Sigmoid colon (tissue), 6 donors: ENCODE measurements at regions not wholly inside any gene's neighbourhood (a gene's known extent, or its start where the extent isn't known, plus 50 kb on each side); places are given as distances from the start of the nearest gene placed in this dataset.

ENCODE experiments used
- DNase-seq: peaks from one replicate; pipeline ENCODE4 v3.0.0-alpha.2; 2019
- H3K27ac ChIP-seq, 4 donors: fragments of 200-600 bp; sonication (generic); one replicate each; pipeline ENCODE4 v1.5.1; 2016 to 2019; ENCODE audit warnings: mild to moderate bottlenecking in 1 of 4
- H3K27me3 ChIP-seq, 3 donors: fragments of 200-600 bp; sonication (generic); one replicate each; pipeline ENCODE4 v1.5.1; 2019; ENCODE audit warnings: mild to moderate bottlenecking in 1 of 3
- H3K36me3 ChIP-seq, 4 donors: fragments of 200-600 bp; sonication (generic); one replicate each; pipeline ENCODE4 v1.5.1; 2016 to 2019
- H3K4me1 ChIP-seq, 4 donors: fragments of 200-600 bp; sonication (generic); one replicate each; pipeline ENCODE4 v1.5.1; 2017 to 2019
- H3K4me3 ChIP-seq, 4 donors: fragments of 200-600 bp; sonication (generic); one replicate each; pipeline ENCODE4 v1.5.1; 2017 to 2019; ENCODE audit warnings: mild to moderate bottlenecking in 2 of 4, moderate library complexity in 1 of 4
- H3K9me3 ChIP-seq, 4 donors: fragments of 200-600 bp in 3 of 4; sonication (generic) in 3 of 4; one replicate each; pipeline versions ENCODE4 v1.5.1 to v1.6.1; 2013 to 2019
- EP300 ChIP-seq, 4 donors: sonication (generic); formaldehyde crosslinking; IDR thresholded peaks; one replicate each; pipeline ENCODE4 v1.6.1; 2017; ENCODE audit warnings: antibody characterized with exemption in 4 of 4
- POLR2A ChIP-seq, 2 donors: fragments of 450-650 bp; IDR thresholded peaks; one replicate each; pipeline ENCODE4 v1.6.1; 2016; ENCODE audit warnings: antibody characterized with exemption in 2 of 2, mild to moderate bottlenecking in 2 of 2, moderate library complexity in 2 of 2
- POLR2AphosphoS5 ChIP-seq, 4 donors: sonication (generic); formaldehyde crosslinking; IDR thresholded peaks; one replicate each; pipeline ENCODE4 v1.6.1; 2017; ENCODE audit warnings: antibody characterized with exemption in 4 of 4
- WGBS, 2 donors: extraction: QIAGEN DNeasy Blood & Tissue Kit; methylation state at CpG; one replicate each; pipeline ENCODE4 v1.1.7; 2013; 5-methylcytosine and 5-hydroxymethylcytosine counted together
- intact Hi-C: fragments of 100-400 bp; cut with DNase I; formaldehyde crosslinking; loops from one replicate; pipeline ENCODE4 v1.15.1; 2023
- TF ChIP-seq, protein P1 (sequence below), 4 experiments: fragments of 450-650 bp in 3 of 4; fragments of 200-600 bp in 1 of 4; IDR thresholded peaks; one replicate each; pipeline ENCODE4 v1.5.1; 2016 to 2019; ENCODE audit warnings: antibody characterized with exemption in 4 of 4, mild to moderate bottlenecking in 3 of 4, moderate library complexity in 2 of 4
- donor health status: healthy with polysubstance abuse.
- donor health status: healthy.

DNA sequence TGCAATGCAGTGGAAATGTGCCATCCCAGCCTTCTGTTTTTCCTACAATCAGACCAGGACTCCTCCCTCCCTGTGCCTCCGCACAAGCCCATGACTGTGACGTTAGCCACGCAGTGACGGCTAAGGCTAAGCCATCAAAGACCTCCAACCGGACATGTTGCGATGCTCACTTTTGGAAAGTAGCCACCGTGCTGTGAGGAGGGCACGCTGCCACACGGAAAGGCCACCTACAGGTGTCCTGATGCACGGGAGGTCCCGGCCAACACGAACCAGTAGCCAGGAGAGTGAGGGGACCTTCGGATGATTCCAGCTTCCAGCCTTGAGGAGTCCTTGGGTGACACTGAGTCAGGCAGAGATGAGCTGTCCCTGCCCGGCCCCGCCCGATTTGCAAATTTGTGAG, 53.9 kb downstream of the FOXL1 start:
- no peaks in the 10 kb centered on the region for H3K4me1 ChIP-seq
- H3K27me3 ChIP-seq = no peaks in the 10 kb centered on the region
- no peaks in the 10 kb centered on the region for H3K9me3 ChIP-seq
- TF ChIP-seq POLR2AphosphoS5 (IDR thresholded peaks at IDR 0.05) = no peak
- intact Hi-C loops = no loop called here
- 94 to 95% methylated on average over 16 of the region's 16 CpGs for WGBS, 2 donors
- H3K4me3 ChIP-seq = no peak overlapping the region
- H3K36me3 ChIP-seq = no peaks in the 10 kb centered on the region
- H3K27ac ChIP-seq = no peak overlapping the region
- DNase-seq = no peak

DNA sequence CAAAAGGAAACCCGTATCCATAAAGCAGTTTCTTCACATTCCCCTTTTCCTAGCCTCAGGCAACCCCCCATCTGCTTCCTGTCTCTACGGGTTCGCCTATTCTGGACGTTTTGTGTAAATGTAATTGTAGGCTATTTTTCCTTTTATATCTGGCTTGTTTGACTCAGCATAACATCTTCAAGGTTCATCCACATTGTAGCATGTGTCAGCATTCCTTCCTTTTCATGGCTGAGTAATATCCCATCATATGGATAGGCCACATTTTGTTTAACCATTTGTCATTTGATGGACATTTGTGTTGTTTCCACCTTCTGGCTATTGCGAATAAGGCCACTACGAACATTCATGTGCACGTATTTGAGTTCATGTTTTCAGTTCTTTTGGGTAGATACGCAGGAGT, 54.6 kb downstream of the FOXL1 start:
- Histone ChIP-seq H3K9me3 (no peaks in the 10 kb centered on the region), H3K27ac (no peak overlapping the region), H3K4me1 (no peaks in the 10 kb centered on the region), H3K36me3 (no peaks in the 10 kb centered on the region), H3K27me3 (no peaks in the 10 kb centered on the region), H3K4me3 (no peak overlapping the region)
- DNase-seq = no peak
- 88% methylated on average over 8 of the region's 8 CpGs for WGBS, 2 donors
- no peak for TF ChIP-seq EP300 (IDR thresholded peaks at IDR 0.05)
- no peak for TF ChIP-seq POLR2AphosphoS5 (IDR thresholded peaks at IDR 0.05)
- no peak for TF ChIP-seq POLR2A (IDR thresholded peaks at IDR 0.05)
- TF ChIP-seq, protein P1, sequence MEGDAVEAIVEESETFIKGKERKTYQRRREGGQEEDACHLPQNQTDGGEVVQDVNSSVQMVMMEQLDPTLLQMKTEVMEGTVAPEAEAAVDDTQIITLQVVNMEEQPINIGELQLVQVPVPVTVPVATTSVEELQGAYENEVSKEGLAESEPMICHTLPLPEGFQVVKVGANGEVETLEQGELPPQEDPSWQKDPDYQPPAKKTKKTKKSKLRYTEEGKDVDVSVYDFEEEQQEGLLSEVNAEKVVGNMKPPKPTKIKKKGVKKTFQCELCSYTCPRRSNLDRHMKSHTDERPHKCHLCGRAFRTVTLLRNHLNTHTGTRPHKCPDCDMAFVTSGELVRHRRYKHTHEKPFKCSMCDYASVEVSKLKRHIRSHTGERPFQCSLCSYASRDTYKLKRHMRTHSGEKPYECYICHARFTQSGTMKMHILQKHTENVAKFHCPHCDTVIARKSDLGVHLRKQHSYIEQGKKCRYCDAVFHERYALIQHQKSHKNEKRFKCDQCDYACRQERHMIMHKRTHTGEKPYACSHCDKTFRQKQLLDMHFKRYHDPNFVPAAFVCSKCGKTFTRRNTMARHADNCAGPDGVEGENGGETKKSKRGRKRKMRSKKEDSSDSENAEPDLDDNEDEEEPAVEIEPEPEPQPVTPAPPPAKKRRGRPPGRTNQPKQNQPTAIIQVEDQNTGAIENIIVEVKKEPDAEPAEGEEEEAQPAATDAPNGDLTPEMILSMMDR (IDR thresholded peaks at IDR 0.05) = no peak
- intact Hi-C loops = no loop called here

DNA sequence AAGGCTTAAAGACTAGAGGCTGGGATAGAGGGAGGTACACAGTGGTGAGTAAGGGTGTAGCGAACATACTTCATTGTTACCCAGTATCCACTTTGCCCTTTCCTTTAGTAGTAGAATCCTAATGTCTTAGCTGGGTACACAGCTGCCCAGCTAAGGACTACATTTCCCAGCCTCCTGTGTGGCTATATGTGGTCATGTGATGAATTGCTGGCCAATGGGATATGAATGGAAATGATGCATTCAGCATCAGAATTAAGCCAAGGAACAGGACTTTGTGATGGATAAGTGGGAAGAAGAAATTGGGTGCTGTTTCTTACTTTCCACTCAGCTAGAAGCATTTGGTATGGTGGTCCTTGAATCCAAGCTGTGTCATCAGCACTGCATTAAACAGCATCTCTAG, 55.9 kb downstream of the FOXL1 start:
- TF ChIP-seq POLR2AphosphoS5 (IDR thresholded peaks at IDR 0.05) (no peak), POLR2A (IDR thresholded peaks at IDR 0.05) (no peak), EP300 (IDR thresholded peaks at IDR 0.05) (no peak)
- TF ChIP-seq, protein P1 (IDR thresholded peaks at IDR 0.05) = no peak
- Histone ChIP-seq H3K4me3 (no peak overlapping the region), H3K27me3 (peaks cover 0 to 4% (median 0%) of the 10 kb centered on the region in 3 donors), H3K4me1 (no peaks in the 10 kb centered on the region), H3K36me3 (no peaks in the 10 kb centered on the region), H3K9me3 (no peaks in the 10 kb centered on the region), H3K27ac (no peak overlapping the region)
- DNase-seq = no peak
- 94 to 95% methylated on average over 1 of the region's 1 CpG for WGBS, 2 donors
- intact Hi-C loops = no loop called here

DNA sequence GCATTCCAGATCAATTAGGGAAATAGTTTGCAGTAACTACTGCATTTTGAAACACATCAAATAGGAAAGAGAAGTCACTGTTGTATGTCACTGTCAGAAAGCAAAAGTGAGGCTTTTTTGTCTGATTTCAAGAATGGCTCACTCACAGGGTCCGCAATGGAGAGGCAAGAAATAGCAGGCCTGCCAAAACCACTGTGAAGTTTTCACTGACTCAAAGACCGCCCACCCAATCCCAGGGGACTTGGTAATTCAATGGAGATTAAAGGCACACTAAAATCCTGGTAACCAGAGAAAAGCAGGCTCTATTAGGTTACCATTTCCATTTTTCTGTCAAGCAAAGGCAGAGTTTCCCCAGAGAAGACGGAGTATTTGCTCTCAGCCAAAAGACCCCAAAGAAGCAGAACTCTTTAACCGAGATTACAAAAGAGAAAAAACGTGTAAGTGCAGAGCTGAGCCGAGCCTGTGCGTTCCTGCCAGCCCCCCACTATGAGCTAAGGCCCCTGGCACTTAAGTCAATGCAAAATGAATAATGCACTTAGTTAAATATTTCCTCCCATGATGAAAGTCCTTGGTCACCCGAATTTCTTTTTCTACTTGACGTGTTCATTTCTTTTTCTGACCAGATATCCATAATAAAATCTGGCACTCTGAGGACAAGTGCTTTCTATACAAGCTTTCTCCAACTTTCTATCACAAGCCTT, 57.0 kb downstream of the FOXL1 start:
- intact Hi-C loops = no loop called here
- Histone ChIP-seq H3K4me1 (no peaks in the 10 kb centered on the region), H3K9me3 (no peaks in the 10 kb centered on the region), H3K27me3 (peaks cover 0 to 10% (median 0%) of the 10 kb centered on the region in 3 donors), H3K36me3 (no peaks in the 10 kb centered on the region), H3K27ac (no peak overlapping the region), H3K4me3 (no peak overlapping the region)
- 70 to 76% methylated on average over 9 of the region's 9 CpGs for WGBS, 2 donors
- TF ChIP-seq POLR2A (IDR thresholded peaks at IDR 0.05) (no peak), POLR2AphosphoS5 (IDR thresholded peaks at IDR 0.05) (no peak), EP300 (IDR thresholded peaks at IDR 0.05) (no peak)
- DNase-seq = no peak

DNA sequence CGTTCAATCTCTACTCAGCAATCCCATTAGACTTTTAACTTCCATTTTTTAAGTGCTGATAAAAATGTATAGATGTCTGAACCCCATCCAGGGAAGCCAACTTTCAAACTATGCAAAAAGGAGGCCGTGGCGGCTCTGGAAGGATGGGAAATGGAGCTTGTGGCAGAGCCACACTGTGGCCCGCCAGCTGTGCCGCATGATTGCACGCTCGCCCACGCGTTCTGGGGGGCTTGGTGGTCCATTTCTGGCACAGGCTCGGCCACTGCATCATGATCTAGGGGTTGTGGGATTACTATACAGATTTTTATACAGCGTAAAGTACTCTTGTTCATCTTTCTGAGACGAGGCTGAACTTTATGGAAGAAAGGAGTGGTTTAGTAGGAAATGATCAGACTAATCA, 57.6 kb downstream of the FOXL1 start:
- intact Hi-C loops = no loop called here
- peaks cover 0 to 14% (median 0%) of the 10 kb centered on the region in 3 donors for H3K27me3 ChIP-seq
- H3K27ac ChIP-seq = no peak overlapping the region
- no peaks in the 10 kb centered on the region for H3K4me1 ChIP-seq
- TF ChIP-seq POLR2AphosphoS5 (IDR thresholded peaks at IDR 0.05) (no peak), EP300 (IDR thresholded peaks at IDR 0.05) (no peak), POLR2A (IDR thresholded peaks at IDR 0.05) (no peak)
- TF ChIP-seq, protein P1 (IDR thresholded peaks at IDR 0.05) = no peak
- 78 to 82% methylated on average over 12 of the region's 12 CpGs for WGBS, 2 donors
- no peak for DNase-seq
- H3K9me3 ChIP-seq = no peaks in the 10 kb centered on the region
- H3K36me3 ChIP-seq = no peaks in the 10 kb centered on the region
- no peak overlapping the region for H3K4me3 ChIP-seq

DNA sequence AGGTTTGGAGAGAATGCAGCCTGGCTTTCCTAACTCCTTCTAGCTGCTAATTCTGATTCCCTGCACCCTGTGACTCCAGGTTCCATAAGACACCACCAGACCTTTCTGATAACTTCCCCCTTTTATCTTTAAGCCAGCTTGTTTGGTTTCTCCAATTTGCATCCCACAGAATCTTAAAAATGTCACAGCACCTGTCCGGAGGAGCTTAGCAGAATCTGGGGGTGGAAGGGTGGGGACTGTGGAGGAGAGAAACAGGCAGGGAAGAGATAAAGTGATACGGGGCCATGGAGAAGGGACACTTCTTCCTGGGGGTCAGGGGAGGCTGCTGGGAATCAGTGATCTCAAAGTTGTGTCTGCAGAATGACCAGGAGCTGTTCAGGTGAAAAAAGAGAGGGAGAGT, 59.4 kb downstream of the FOXL1 start:
- H3K4me1 ChIP-seq = no peaks in the 10 kb centered on the region
- no peaks in the 10 kb centered on the region for H3K9me3 ChIP-seq
- TF ChIP-seq EP300 (IDR thresholded peaks at IDR 0.05) (no peak), POLR2AphosphoS5 (IDR thresholded peaks at IDR 0.05) (no peak), POLR2A (IDR thresholded peaks at IDR 0.05) (no peak)
- TF ChIP-seq, protein P1 (IDR thresholded peaks at IDR 0.05) = no peak
- no peak for DNase-seq
- intact Hi-C loops = no loop called here
- H3K27me3 ChIP-seq = peaks cover 0 to 14% (median 0%) of the 10 kb centered on the region in 3 donors
- no peaks in the 10 kb centered on the region for H3K36me3 ChIP-seq
- no peak overlapping the region for H3K4me3 ChIP-seq
- no peak overlapping the region for H3K27ac ChIP-seq
- 40 to 76% methylated on average over 2 of the region's 2 CpGs for WGBS, 2 donors
